WTC11 (cell line): ENCODE measurements at regions not wholly inside any gene's neighbourhood (a gene's known extent, or its start where the extent isn't known, plus 50 kb on each side); places are given as distances from the start of the nearest gene placed in this dataset.

Experiments
- ATAC-seq: fragments of 200-7000 bp; cut with Tn5 transposase; 2 replicates; pipeline ENCODE4 v1.10.0; 2021; ENCODE audit warnings: mild to moderate bottlenecking, moderate library complexity
- CTCF ChIA-PET: fragments of 300-600 bp; sonication (Branson Sonifier 250); formaldehyde crosslinking; loops from one replicate; lab custom pipeline; 2021; ENCODE audit warnings: antibody characterized with exemption; lab: Charles Lee
- POLR2A ChIA-PET: fragments of 350-600 bp; sonication (Branson Sonifier 250); formaldehyde crosslinking; loops from one replicate; lab custom pipeline; 2021; ENCODE audit warnings: antibody characterized with exemption; lab: Charles Lee
- DNase-seq: peaks from one replicate; pipeline ENCODE4 v3.0.0; 2021; ENCODE audit warnings: low spot score
- H3K27ac Mint-ChIP-seq: 2 replicates; pipeline ENCODE4 v1.8.0; 2021; ENCODE audit warnings: mixed read lengths
- H3K27me3 Mint-ChIP-seq: 2 replicates; pipeline ENCODE4 v1.8.0; 2021; ENCODE audit warnings: low read depth, mild to moderate bottlenecking, moderate library complexity, mixed read lengths
- H3K36me3 Mint-ChIP-seq: 2 replicates; pipeline ENCODE4 v1.8.0; 2021; ENCODE audit warnings: mixed read lengths
- H3K4me1 Mint-ChIP-seq: 2 replicates; pipeline ENCODE4 v1.8.0; 2022; ENCODE audit warnings: mixed read lengths
- H3K4me3 Mint-ChIP-seq: 2 replicates; pipeline ENCODE4 v1.8.0; 2021; ENCODE audit warnings: mild to moderate bottlenecking, moderate library complexity, mixed read lengths
- H3K9me3 Mint-ChIP-seq: 2 replicates; pipeline ENCODE4 v1.8.0; 2021; ENCODE audit warnings: mixed read lengths
- CREM ChIP-seq: sonication (generic); formaldehyde crosslinking; IDR thresholded peaks from 2 replicates; pipeline ENCODE4 v1.8.1; 2022; ENCODE audit warnings: mild to moderate bottlenecking, missing genetic modification reagents, moderate library complexity
- E2F5 ChIP-seq: sonication (generic); formaldehyde crosslinking; IDR thresholded peaks from 2 replicates; pipeline ENCODE4 v1.8.1; 2022; ENCODE audit warnings: mild to moderate bottlenecking, moderate library complexity, missing genetic modification reagents
- ERG ChIP-seq: fragments of 250-450 bp; sonication (Bioruptor Pico); IDR thresholded peaks from 2 replicates; pipeline ENCODE4 v1.8.0; 2021; ENCODE audit warnings: mild to moderate bottlenecking
- ETV6 ChIP-seq: sonication (generic); formaldehyde crosslinking; IDR thresholded peaks from 2 replicates; pipeline ENCODE4 v1.8.1; 2022; ENCODE audit warnings: mild to moderate bottlenecking, missing genetic modification reagents
- GABPB1 ChIP-seq: sonication (generic); formaldehyde crosslinking; IDR thresholded peaks from 2 replicates; pipeline ENCODE4 v1.8.1; 2023; ENCODE audit warnings: mild to moderate bottlenecking, missing genetic modification reagents
- NFATC4 ChIP-seq: fragments of 250-450 bp; sonication (Bioruptor Pico); IDR thresholded peaks from 2 replicates; pipeline ENCODE4 v1.9.0; 2021; ENCODE audit warnings: mild to moderate bottlenecking
- PREB ChIP-seq: sonication (generic); formaldehyde crosslinking; IDR thresholded peaks from 2 replicates; pipeline ENCODE4 v1.8.1; 2022; ENCODE audit warnings: mild to moderate bottlenecking, missing genetic modification reagents, moderate library complexity, borderline replicate concordance
- PRRX2 ChIP-seq: fragments of 250-450 bp; sonication (Bioruptor Pico); IDR thresholded peaks from 2 replicates; pipeline ENCODE4 v1.8.0; 2021; ENCODE audit warnings: mild to moderate bottlenecking
- RELA ChIP-seq: sonication (generic); formaldehyde crosslinking; IDR thresholded peaks from 2 replicates; pipeline ENCODE4 v1.8.1; 2022; ENCODE audit warnings: missing genetic modification reagents, mild to moderate bottlenecking, borderline replicate concordance
- SMAD4 ChIP-seq: sonication (generic); formaldehyde crosslinking; IDR thresholded peaks from 2 replicates; pipeline ENCODE4 v1.8.0; 2022; ENCODE audit warnings: mild to moderate bottlenecking, missing genetic modification reagents
- SOX15 ChIP-seq: fragments of 250-450 bp; sonication (Bioruptor Pico); IDR thresholded peaks from 2 replicates; pipeline ENCODE4 v1.9.0; 2021; ENCODE audit warnings: mild to moderate bottlenecking
- STAT6 ChIP-seq: sonication (generic); formaldehyde crosslinking; conservative IDR thresholded peaks from 2 replicates; pipeline ENCODE4 v1.8.1; 2023; ENCODE audit warnings: mild to moderate bottlenecking, low read depth, missing genetic modification reagents, moderate library complexity
- TEAD1 ChIP-seq: sonication (generic); formaldehyde crosslinking; IDR thresholded peaks from 2 replicates; pipeline ENCODE4 v1.8.0; 2022; ENCODE audit warnings: mild to moderate bottlenecking, missing genetic modification reagents
- TEAD4 ChIP-seq: sonication (generic); formaldehyde crosslinking; IDR thresholded peaks from 2 replicates; pipeline ENCODE4 v1.8.0; 2022; ENCODE audit warnings: mild to moderate bottlenecking, missing genetic modification reagents
- ZNF138 ChIP-seq: sonication (generic); formaldehyde crosslinking; conservative IDR thresholded peaks from 2 replicates; pipeline ENCODE4 v1.8.1; 2022; ENCODE audit warnings: mild to moderate bottlenecking, moderate library complexity, missing genetic modification reagents
- ZNF219 ChIP-seq: sonication (generic); formaldehyde crosslinking; IDR thresholded peaks from 2 replicates; pipeline ENCODE4 v1.8.0; 2023; ENCODE audit warnings: missing genetic modification reagents, mild to moderate bottlenecking, borderline replicate concordance
- ZNF232 ChIP-seq: sonication (generic); formaldehyde crosslinking; IDR thresholded peaks from 2 replicates; pipeline ENCODE4 v1.8.0; 2022; ENCODE audit warnings: mild to moderate bottlenecking, missing genetic modification reagents
- ZNF263 ChIP-seq: sonication (generic); formaldehyde crosslinking; IDR thresholded peaks from 2 replicates; pipeline ENCODE4 v1.8.1; 2022; ENCODE audit warnings: low read depth, mild to moderate bottlenecking, moderate library complexity, missing genetic modification reagents
- ZNF396 ChIP-seq: fragments of 250-450 bp; sonication (Bioruptor Pico); IDR thresholded peaks from 2 replicates; pipeline ENCODE4 v1.8.0; 2021; ENCODE audit warnings: mild to moderate bottlenecking, moderate library complexity, borderline replicate concordance
- ZNF416 ChIP-seq: fragments of 250-450 bp; sonication (Bioruptor Pico); IDR thresholded peaks from 2 replicates; pipeline ENCODE4 v1.9.0; 2021; ENCODE audit warnings: mild to moderate bottlenecking, inconsistent platforms
- ZNF671 ChIP-seq: fragments of 250-450 bp; sonication (Bioruptor Pico); IDR thresholded peaks from 2 replicates; pipeline ENCODE4 v1.8.0; 2021; ENCODE audit warnings: mild to moderate bottlenecking
- TF ChIP-seq, protein P1 (sequence below): sonication (generic); formaldehyde crosslinking; IDR thresholded peaks from 2 replicates; pipeline ENCODE4 v1.8.1; 2023; ENCODE audit warnings: mild to moderate bottlenecking, missing genetic modification reagents, moderate library complexity
- TF ChIP-seq, protein P2 (sequence below): sonication (generic); formaldehyde crosslinking; IDR thresholded peaks from 2 replicates; pipeline ENCODE4 v1.8.0; 2022; ENCODE audit warnings: mild to moderate bottlenecking, missing genetic modification reagents
- TF ChIP-seq, protein P3 (sequence below): sonication (generic); formaldehyde crosslinking; conservative IDR thresholded peaks from 2 replicates; pipeline ENCODE4 v1.8.1; 2022; ENCODE audit warnings: mild to moderate bottlenecking, missing genetic modification reagents
- TF ChIP-seq, protein P4 (sequence below): fragments of 250-450 bp; sonication (Bioruptor Pico); IDR thresholded peaks from 2 replicates; pipeline ENCODE4 v1.9.0; 2021; ENCODE audit warnings: mild to moderate bottlenecking

- no peak overlapping the region for H3K4me3 Mint-ChIP-seq
- no peak for DNase-seq
- CTCF ChIA-PET, result no interaction called here
- peaks cover 19% of the 10 kb centered on the region for H3K4me1 Mint-ChIP-seq
- no peaks in the 10 kb centered on the region for H3K36me3 Mint-ChIP-seq
- no peaks in the 10 kb centered on the region for H3K9me3 Mint-ChIP-seq
- peak; percentile 60 for ATAC-seq
- H3K27me3 Mint-ChIP-seq, result no peaks in the 10 kb centered on the region
- no peak overlapping the region for H3K27ac Mint-ChIP-seq
- TF ChIP-seq, protein P1, sequence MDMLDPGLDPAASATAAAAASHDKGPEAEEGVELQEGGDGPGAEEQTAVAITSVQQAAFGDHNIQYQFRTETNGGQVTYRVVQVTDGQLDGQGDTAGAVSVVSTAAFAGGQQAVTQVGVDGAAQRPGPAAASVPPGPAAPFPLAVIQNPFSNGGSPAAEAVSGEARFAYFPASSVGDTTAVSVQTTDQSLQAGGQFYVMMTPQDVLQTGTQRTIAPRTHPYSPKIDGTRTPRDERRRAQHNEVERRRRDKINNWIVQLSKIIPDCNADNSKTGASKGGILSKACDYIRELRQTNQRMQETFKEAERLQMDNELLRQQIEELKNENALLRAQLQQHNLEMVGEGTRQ (CRISPR knock-in tag), result no peak
- no peak for TF ChIP-seq SOX15 (CRISPR knock-in tag)
- no peak for TF ChIP-seq ZNF416 (CRISPR knock-in tag)
- TF ChIP-seq, protein P2, sequence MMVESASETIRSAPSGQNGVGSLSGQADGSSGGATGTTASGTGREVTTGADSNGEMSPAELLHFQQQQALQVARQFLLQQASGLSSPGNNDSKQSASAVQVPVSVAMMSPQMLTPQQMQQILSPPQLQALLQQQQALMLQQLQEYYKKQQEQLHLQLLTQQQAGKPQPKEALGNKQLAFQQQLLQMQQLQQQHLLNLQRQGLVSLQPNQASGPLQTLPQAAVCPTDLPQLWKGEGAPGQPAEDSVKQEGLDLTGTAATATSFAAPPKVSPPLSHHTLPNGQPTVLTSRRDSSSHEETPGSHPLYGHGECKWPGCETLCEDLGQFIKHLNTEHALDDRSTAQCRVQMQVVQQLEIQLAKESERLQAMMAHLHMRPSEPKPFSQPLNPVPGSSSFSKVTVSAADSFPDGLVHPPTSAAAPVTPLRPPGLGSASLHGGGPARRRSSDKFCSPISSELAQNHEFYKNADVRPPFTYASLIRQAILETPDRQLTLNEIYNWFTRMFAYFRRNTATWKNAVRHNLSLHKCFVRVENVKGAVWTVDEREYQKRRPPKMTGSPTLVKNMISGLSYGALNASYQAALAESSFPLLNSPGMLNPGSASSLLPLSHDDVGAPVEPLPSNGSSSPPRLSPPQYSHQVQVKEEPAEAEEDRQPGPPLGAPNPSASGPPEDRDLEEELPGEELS (CRISPR knock-in tag), result no peak
- TF ChIP-seq ZNF219 (CRISPR knock-in tag), result no peak
- TF ChIP-seq RELA (CRISPR knock-in tag), result no peak
- TF ChIP-seq ZNF263, result no peak
- no peak for TF ChIP-seq ERG (CRISPR knock-in tag)
- TF ChIP-seq SMAD4 (CRISPR knock-in tag), result no peak
- TF ChIP-seq NFATC4 (CRISPR knock-in tag), result no peak
- TF ChIP-seq ZNF396, result no peak
- POLR2A ChIA-PET, result interaction anchor here (1.1 kb wide), 1 partner anchor 200 kb away, joined by 3 read pairs; the partner anchor contains the start of gene NUDT15
Observed at GRCh38 chr13:47837104-47837880, 163.8 kb downstream of the SUCLA2 start.

DNA sequence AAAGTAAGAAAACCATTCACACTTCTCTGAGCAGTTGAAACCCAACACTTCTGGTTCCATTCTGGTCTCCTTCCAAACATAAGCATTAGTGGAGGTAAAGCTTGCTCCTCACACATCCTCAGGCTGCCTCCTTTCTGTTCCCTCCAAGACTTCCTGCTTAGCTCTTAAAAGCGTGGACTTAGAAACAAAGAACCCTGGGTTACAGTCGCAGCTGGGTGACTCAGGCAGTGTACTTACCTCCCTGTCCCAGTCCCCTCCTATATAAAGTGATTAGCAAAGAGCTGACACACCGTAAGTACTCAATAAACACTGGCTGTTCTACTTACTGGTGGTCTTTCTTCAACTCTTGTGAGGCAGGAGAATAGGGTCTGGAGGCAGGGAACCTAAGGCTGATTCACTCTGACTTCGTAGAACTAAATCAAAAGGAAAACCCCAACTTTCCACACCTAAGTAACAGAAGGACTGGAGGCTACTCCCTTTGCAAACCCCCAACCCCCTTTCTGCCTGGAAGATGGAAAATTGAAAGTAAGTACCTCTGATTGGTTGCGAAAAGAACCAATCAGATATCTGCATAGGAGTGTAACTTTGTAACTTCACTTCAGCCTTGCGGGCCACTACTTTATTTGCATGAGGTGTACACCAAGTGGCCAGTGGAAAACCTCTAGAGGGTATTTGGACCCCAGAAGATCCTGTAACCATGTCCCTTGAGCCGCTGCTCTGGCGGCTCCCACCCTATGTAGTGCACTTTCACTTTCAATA lies 165.4 kb downstream of the SUCLA2 start:
- Mint-ChIP-seq H3K4me1 (peaks cover 23% of the 10 kb centered on the region), H3K9me3 (no peaks in the 10 kb centered on the region), H3K27me3 (no peaks in the 10 kb centered on the region), H3K4me3 (no peak overlapping the region), H3K36me3 (no peaks in the 10 kb centered on the region), H3K27ac (no peak overlapping the region)
- ATAC-seq (no peak), DNase-seq (no peak)
- POLR2A ChIA-PET, result no interaction called here
- CTCF ChIA-PET, result interaction anchor here (1.0 kb wide), 1 partner anchor 202 kb away, joined by 4 read pairs; the partner anchor contains the start of gene NUDT15
- no peak for TF ChIP-seq PREB (CRISPR knock-in tag)
- TF ChIP-seq, protein P3, sequence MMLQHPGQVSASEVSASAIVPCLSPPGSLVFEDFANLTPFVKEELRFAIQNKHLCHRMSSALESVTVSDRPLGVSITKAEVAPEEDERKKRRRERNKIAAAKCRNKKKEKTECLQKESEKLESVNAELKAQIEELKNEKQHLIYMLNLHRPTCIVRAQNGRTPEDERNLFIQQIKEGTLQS, result no peak
- no peak for TF ChIP-seq ZNF671 (CRISPR knock-in tag)
- no peak for TF ChIP-seq ZNF232 (CRISPR knock-in tag)
- TF ChIP-seq SOX15 (CRISPR knock-in tag), result no peak
- TF ChIP-seq, protein P4, sequence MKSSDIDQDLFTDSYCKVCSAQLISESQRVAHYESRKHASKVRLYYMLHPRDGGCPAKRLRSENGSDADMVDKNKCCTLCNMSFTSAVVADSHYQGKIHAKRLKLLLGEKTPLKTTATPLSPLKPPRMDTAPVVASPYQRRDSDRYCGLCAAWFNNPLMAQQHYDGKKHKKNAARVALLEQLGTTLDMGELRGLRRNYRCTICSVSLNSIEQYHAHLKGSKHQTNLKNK (CRISPR knock-in tag), result no peak
- TF ChIP-seq TEAD4 (CRISPR knock-in tag), result no peak
- no peak for TF ChIP-seq PRRX2 (CRISPR knock-in tag)
- no peak for TF ChIP-seq CREM (CRISPR knock-in tag)
- no peak for TF ChIP-seq TEAD1 (CRISPR knock-in tag)
- TF ChIP-seq GABPB1 (CRISPR knock-in tag), result no peak
- TF ChIP-seq ZNF138 (CRISPR knock-in tag), result no peak
- no peak for TF ChIP-seq STAT6 (CRISPR knock-in tag)
- TF ChIP-seq E2F5 (CRISPR knock-in tag), result no peak
- no peak for TF ChIP-seq ETV6 (CRISPR knock-in tag)
